HCT116 (cell line): ENCODE measurements at regions not wholly inside any gene's neighbourhood (a gene's known extent, or its start where the extent isn't known, plus 50 kb on each side); places are given as distances from the start of the nearest gene placed in this dataset.

ENCODE experiments used
- ATAC-seq: fragments of 200-7000 bp; cut with Tn5 transposase; 2 replicates; pipeline ENCODE4 v1.9.1; 2020; ENCODE audit warnings: mild to moderate bottlenecking, moderate library complexity
- BruUV-seq: library from RNA; stranded (reverse); fragments of 400-500 nt; replicated peaks from 2 replicates; lab custom pipeline; 2021; lab: Mats Ljungman, UMichigan
- CTCF ChIA-PET: fragments of 300-600 bp; sonication (Branson Sonifier 250); formaldehyde crosslinking; loops from one replicate; lab custom pipeline; 2021; ENCODE audit warnings: antibody characterized with exemption; lab: Charles Lee
- POLR2A ChIA-PET: fragments of 300-600, 350-600 bp; sonication (Branson Sonifier 250); formaldehyde crosslinking; loops from one replicate; lab custom pipeline; 2021; ENCODE audit warnings: antibody characterized with exemption; lab: Charles Lee
- RAD21 ChIA-PET, 2 experiments: fragments of 300-600 bp; sonication (Branson Sonifier 250); formaldehyde crosslinking; loops; one replicate each; lab custom pipeline; 2023; ENCODE audit warnings: low total read pairs in 2 of 2; ENCODE audit not compliant: uncharacterized antibody in 2 of 2, unreplicated experiment in 2 of 2, low non-redundant PET in 1 of 2; lab: Charles Lee
- DNase-seq: peaks from one replicate; pipeline ENCODE4 v3.0.0-alpha.2; 2010; ENCODE audit warnings: low read depth, low spot score
- H2AFZ ChIP-seq: fragments of 200-600 bp; shearing (Covaris generic), sonication (generic); 2 replicates; pipeline ENCODE4 v1.6.1; 2017; ENCODE audit warnings: low read depth, mixed run types, mixed read lengths, antibody characterized with exemption, low read length; ENCODE audit not compliant: poor library complexity, severe bottlenecking
- H3K27ac ChIP-seq: 2 replicates; pipeline ENCODE4 v1.5.1; 2012; ENCODE audit warnings: low read depth, low read length
- H3K27me3 ChIP-seq: fragments of 200-600 bp; sonication (generic); 2 replicates; pipeline ENCODE4 v1.6.1; 2016; ENCODE audit warnings: mixed run types, low read length, mixed read lengths; ENCODE audit not compliant: insufficient read depth
- H3K36me3 ChIP-seq, 2 experiments: fragments of 200-500 bp in 1 of 2; fragments of 200-600 bp in 1 of 2; sonication (Bioruptor generic) in 1 of 2; sonication (generic) in 1 of 2; 2 replicates each; pipeline versions ENCODE4 v1.5.1 to v1.6.1; 2014 to 2016; ENCODE audit warnings: low read length in 2 of 2, inconsistent platforms in 1 of 2, mixed read lengths in 1 of 2, mixed run types in 1 of 2; ENCODE audit not compliant: insufficient read depth in 2 of 2, control insufficient read depth in 1 of 2
- H3K4me1 ChIP-seq, 2 experiments: fragments of 200-600 bp in 1 of 2; sonication (generic) in 1 of 2; 2 replicates each; pipeline versions ENCODE4 v1.5.1 to v1.6.1; 2012 to 2017; ENCODE audit warnings: low read length in 2 of 2, inconsistent platforms in 1 of 2, mild to moderate bottlenecking in 1 of 2, mixed read lengths in 1 of 2, mixed run types in 1 of 2, moderate library complexity in 1 of 2; ENCODE audit not compliant: insufficient read depth in 2 of 2, control insufficient read depth in 1 of 2
- H3K4me2 ChIP-seq: fragments of 200-600 bp; sonication (generic); 2 replicates; pipeline ENCODE4 v1.6.1; 2017; ENCODE audit warnings: mixed run types, low read length, mixed read lengths
- H3K4me3 ChIP-seq, 2 experiments: fragments of 200-600 bp in 1 of 2; sonication (generic) in 1 of 2; replicated peaks in 1 of 2; 2 replicates each; pipeline ENCODE4 v1.5.1; 2011 to 2016; ENCODE audit warnings: low read length in 2 of 2, control low read depth in 1 of 2, low read depth in 1 of 2, mild to moderate bottlenecking in 1 of 2, mixed read lengths in 1 of 2, mixed run types in 1 of 2
- H3K79me2 ChIP-seq: fragments of 200-600 bp; sonication (generic); 2 replicates; pipeline ENCODE4 v1.6.1; 2017; ENCODE audit warnings: mild to moderate bottlenecking, mixed run types, low read length, moderate library complexity, mixed read lengths; ENCODE audit not compliant: insufficient read depth
- H3K9ac ChIP-seq: fragments of 200-600 bp; sonication (generic); 2 replicates; pipeline ENCODE4 v1.6.1; 2016; ENCODE audit warnings: low read length, mixed read lengths
- H3K9me2 ChIP-seq: fragments of 200-600 bp; sonication (generic), shearing (Covaris generic); 2 replicates; pipeline ENCODE4 v1.6.1; 2017; ENCODE audit warnings: mixed run types, mild to moderate bottlenecking, moderate library complexity; ENCODE audit not compliant: insufficient read depth
- H3K9me3 ChIP-seq, 2 experiments: fragments of 200-500 bp in 1 of 2; fragments of 200-600 bp in 1 of 2; sonication (Bioruptor generic) in 1 of 2; sonication (generic) in 1 of 2; 2 replicates each; pipeline ENCODE4 v1.6.1; 2014 to 2017; ENCODE audit warnings: low read length in 2 of 2, mixed read lengths in 2 of 2, inconsistent platforms in 1 of 2, low read depth in 1 of 2, mild to moderate bottlenecking in 1 of 2, mixed run types in 1 of 2, moderate library complexity in 1 of 2; ENCODE audit not compliant: control insufficient read depth in 1 of 2, insufficient read depth in 1 of 2
- H4K20me1 ChIP-seq: fragments of 200-600 bp; sonication (generic), shearing (Covaris generic); 2 replicates; pipeline ENCODE4 v1.6.1; 2017; ENCODE audit warnings: mixed run types, mild to moderate bottlenecking, moderate library complexity; ENCODE audit not compliant: insufficient read depth
- CBX3 ChIP-seq: IDR thresholded peaks from 2 replicates; pipeline ENCODE4 v1.6.1; 2012; ENCODE audit warnings: low read depth
- EGR1 ChIP-seq: IDR thresholded peaks from 2 replicates; pipeline ENCODE4 v1.6.1; 2012; ENCODE audit warnings: low read depth
- ELF1 ChIP-seq: IDR thresholded peaks from 2 replicates; pipeline ENCODE4 v1.6.1; 2012; ENCODE audit warnings: low read depth, borderline replicate concordance
- EZH2 ChIP-seq: fragments of 200-600 bp; sonication (generic); IDR thresholded peaks from 2 replicates; pipeline ENCODE4 v1.6.1; 2017; ENCODE audit warnings: antibody characterized with exemption, mixed run types
- SP1 ChIP-seq: IDR thresholded peaks from 2 replicates; pipeline ENCODE4 v1.6.1; 2012; ENCODE audit warnings: low read depth
- SRF ChIP-seq: IDR thresholded peaks from 2 replicates; pipeline ENCODE4 v1.6.1; 2012; ENCODE audit warnings: low read depth
- YY1 ChIP-seq: IDR thresholded peaks from 2 replicates; pipeline ENCODE4 v1.6.1; 2011; ENCODE audit warnings: low read length, low read depth, moderate library complexity, mild to moderate bottlenecking; ENCODE audit not compliant: insufficient replicate concordance; ENCODE audit errors: extremely low read depth
- ZFX ChIP-seq: fragments of 450-650 bp; IDR thresholded peaks from 2 replicates; pipeline ENCODE4 v1.6.1; 2017
- ZNF274 ChIP-seq: fragments of 200-500 bp; sonication (Bioruptor generic); IDR thresholded peaks from 2 replicates; pipeline ENCODE4 v1.6.1; 2014; ENCODE audit warnings: mild to moderate bottlenecking, low read depth, low read length, inconsistent platforms
- intact Hi-C: fragments of 100-400 bp; cut with micrococcal nuclease; formaldehyde crosslinking; loops from 2 replicates; pipeline ENCODE4 v1.10.0; 2022
- TF ChIP-seq, protein P1 (sequence below): IDR thresholded peaks from 2 replicates; pipeline ENCODE4 v1.6.1; 2012; ENCODE audit warnings: low read depth
- TF ChIP-seq, protein P2 (sequence below): IDR thresholded peaks from 2 replicates; pipeline ENCODE4 v1.6.1; 2011; ENCODE audit warnings: mild to moderate bottlenecking, low read length, moderate library complexity; ENCODE audit not compliant: insufficient replicate concordance; ENCODE audit errors: extremely low read depth

DNA sequence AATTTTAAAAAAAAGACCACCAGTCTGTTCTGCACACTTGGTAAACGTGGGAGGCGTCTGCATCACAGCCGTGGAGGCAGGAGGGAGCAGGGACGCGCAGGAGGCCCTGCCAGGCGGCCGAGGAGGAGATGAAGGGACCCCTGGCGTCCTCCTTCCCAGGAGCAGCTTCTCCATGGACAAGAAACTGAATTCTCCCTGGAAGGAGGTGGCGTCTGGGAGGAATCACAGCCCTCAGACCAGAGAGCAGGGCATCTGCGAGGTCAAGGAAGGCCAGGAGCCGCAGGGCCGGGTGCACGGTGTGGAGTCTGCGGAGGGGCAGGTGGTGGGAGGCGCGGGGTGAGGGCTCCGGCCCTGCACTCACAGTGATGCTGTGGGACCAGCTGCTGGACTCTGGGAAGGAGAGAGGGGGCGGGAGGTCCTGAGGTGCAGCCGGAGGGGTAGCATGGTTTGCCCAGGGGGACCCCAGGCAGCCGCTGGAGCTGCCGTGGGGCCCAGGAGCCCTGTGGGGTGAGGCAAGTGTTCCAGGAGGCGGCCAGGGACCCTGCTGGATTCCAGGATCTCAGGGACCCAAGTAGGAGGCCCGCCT lies 73.5 kb upstream of the GALNT9 start (continued):
- TF ChIP-seq, protein P1, sequence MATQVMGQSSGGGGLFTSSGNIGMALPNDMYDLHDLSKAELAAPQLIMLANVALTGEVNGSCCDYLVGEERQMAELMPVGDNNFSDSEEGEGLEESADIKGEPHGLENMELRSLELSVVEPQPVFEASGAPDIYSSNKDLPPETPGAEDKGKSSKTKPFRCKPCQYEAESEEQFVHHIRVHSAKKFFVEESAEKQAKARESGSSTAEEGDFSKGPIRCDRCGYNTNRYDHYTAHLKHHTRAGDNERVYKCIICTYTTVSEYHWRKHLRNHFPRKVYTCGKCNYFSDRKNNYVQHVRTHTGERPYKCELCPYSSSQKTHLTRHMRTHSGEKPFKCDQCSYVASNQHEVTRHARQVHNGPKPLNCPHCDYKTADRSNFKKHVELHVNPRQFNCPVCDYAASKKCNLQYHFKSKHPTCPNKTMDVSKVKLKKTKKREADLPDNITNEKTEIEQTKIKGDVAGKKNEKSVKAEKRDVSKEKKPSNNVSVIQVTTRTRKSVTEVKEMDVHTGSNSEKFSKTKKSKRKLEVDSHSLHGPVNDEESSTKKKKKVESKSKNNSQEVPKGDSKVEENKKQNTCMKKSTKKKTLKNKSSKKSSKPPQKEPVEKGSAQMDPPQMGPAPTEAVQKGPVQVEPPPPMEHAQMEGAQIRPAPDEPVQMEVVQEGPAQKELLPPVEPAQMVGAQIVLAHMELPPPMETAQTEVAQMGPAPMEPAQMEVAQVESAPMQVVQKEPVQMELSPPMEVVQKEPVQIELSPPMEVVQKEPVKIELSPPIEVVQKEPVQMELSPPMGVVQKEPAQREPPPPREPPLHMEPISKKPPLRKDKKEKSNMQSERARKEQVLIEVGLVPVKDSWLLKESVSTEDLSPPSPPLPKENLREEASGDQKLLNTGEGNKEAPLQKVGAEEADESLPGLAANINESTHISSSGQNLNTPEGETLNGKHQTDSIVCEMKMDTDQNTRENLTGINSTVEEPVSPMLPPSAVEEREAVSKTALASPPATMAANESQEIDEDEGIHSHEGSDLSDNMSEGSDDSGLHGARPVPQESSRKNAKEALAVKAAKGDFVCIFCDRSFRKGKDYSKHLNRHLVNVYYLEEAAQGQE, result no peak
- TF ChIP-seq EGR1 (no peak), ZFX (no peak), SP1 (no peak), ELF1 (no peak), ZNF274 (no peak), EZH2 (no peak)
- TF ChIP-seq, protein P2, sequence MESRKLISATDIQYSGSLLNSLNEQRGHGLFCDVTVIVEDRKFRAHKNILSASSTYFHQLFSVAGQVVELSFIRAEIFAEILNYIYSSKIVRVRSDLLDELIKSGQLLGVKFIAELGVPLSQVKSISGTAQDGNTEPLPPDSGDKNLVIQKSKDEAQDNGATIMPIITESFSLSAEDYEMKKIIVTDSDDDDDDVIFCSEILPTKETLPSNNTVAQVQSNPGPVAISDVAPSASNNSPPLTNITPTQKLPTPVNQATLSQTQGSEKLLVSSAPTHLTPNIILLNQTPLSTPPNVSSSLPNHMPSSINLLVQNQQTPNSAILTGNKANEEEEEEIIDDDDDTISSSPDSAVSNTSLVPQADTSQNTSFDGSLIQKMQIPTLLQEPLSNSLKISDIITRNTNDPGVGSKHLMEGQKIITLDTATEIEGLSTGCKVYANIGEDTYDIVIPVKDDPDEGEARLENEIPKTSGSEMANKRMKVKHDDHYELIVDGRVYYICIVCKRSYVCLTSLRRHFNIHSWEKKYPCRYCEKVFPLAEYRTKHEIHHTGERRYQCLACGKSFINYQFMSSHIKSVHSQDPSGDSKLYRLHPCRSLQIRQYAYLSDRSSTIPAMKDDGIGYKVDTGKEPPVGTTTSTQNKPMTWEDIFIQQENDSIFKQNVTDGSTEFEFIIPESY, result no peak
- TF ChIP-seq, all 23 proteins: peak for 0

DNA sequence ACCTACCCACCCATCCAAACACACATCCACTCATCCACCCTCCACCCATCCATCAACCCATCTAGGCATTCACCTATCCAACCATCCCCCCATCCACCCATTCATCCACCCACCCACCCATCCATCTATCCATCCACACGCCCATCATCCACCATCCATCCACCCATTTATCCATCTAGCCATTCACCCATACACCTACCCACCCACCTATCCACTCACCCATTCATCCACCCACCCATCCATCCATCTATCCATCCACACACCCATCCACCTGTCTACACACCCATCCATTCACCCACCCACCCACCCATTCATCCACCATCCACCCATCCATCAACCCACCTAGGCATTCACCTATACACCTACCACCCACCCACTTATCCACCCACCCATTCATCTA lies 72.6 kb upstream of the GALNT9 start:
- ATAC-seq (no peak), DNase-seq (no peak)
- Histone ChIP-seq H3K4me1 (no peaks in the 10 kb centered on the region), H3K27me3 (no peaks in the 10 kb centered on the region), H3K9ac (no peak overlapping the region), H3K79me2 (no peaks in the 10 kb centered on the region), H4K20me1 (no peaks in the 10 kb centered on the region), H3K4me2 (no peak overlapping the region), H2AFZ (no peak overlapping the region), H3K27ac (no peak overlapping the region), H3K9me2 (no peaks in the 10 kb centered on the region), H3K4me3 (no peak overlapping the region), H3K36me3 (no peaks in the 10 kb centered on the region), H3K9me3 (no peaks in the 10 kb centered on the region)
- no TSS peak for BruUV-seq
- intact Hi-C loops, result no loop called here
- no peak for TF ChIP-seq ZNF274
- no peak for TF ChIP-seq EZH2
- no peak for TF ChIP-seq ZFX
- no peak for TF ChIP-seq SRF
- TF ChIP-seq EGR1, result no peak
- no peak for TF ChIP-seq YY1
- TF ChIP-seq CBX3, result no peak
- POLR2A ChIA-PET, result no interaction called here
- RAD21 ChIA-PET, result no interaction called here
- CTCF ChIA-PET, result no interaction called here
